GM12891 (cell line): ENCODE measurements at regions not wholly inside any gene's neighbourhood (a gene's known extent, or its start where the extent isn't known, plus 50 kb on each side); places are given as distances from the start of the nearest gene placed in this dataset.

ENCODE experiments used
- POLR2A ChIP-seq: IDR thresholded peaks from 2 replicates; pipeline ENCODE4 v1.6.1; 2011; ENCODE audit warnings: low read depth, low read length, control low read depth
- POLR2AphosphoS5 ChIP-seq: IDR thresholded peaks from 2 replicates; pipeline ENCODE4 v1.6.1; 2011; ENCODE audit warnings: low read depth, low read length, control low read depth
- POU2F2 ChIP-seq: IDR thresholded peaks from 2 replicates; pipeline ENCODE4 v1.6.1; 2011; ENCODE audit warnings: low read depth, mild to moderate bottlenecking, control low read depth, low read length, moderate library complexity
- SPI1 ChIP-seq: IDR thresholded peaks from 2 replicates; pipeline ENCODE4 v1.6.1; 2011; ENCODE audit warnings: low read depth, low read length, control low read depth
- TAF1 ChIP-seq: IDR thresholded peaks from 2 replicates; pipeline ENCODE4 v1.6.1; 2011; ENCODE audit warnings: low read depth, low read length, control low read depth

DNA sequence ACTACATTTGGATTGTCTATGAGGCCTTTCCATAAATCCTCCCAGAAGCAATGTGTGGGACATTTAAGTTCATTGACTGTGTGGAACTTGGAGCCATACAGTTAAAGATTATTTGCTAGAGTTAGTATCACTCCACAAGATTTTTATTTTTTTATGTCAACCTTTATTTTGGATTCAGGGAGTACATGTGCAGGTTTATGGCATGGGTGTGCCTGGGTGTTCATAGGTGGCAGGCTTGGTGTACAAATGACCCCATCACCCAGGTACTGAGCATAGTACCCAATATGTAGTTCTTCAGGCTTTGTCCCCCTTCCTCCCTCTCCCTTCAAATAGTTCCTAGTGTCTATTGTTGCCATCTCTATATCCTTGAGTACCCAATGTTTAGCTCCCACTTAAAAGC lies 199.8 kb upstream of the ZFP42 start:
- TF ChIP-seq POLR2AphosphoS5 (no peak), TAF1 (no peak), SPI1 (no peak), POLR2A (no peak), POU2F2 (no peak)
